Endodermal cell (in vitro differentiated cells): ENCODE measurements at regions not wholly inside any gene's neighbourhood (a gene's known extent, or its start where the extent isn't known, plus 50 kb on each side); places are given as distances from the start of the nearest gene placed in this dataset.

ENCODE experiments used
- DNase-seq: peaks from one replicate; pipeline ENCODE4 v3.0.0-alpha.2; 2017
- H3K27ac ChIP-seq: 2 replicates; pipeline ENCODE4 v1.5.1; 2013; ENCODE audit warnings: mild to moderate bottlenecking, low read depth, low read length, moderate library complexity
- H3K27me3 ChIP-seq: 2 replicates; pipeline ENCODE4 v1.6.1; 2013; ENCODE audit warnings: mild to moderate bottlenecking, low read length, moderate library complexity; ENCODE audit not compliant: insufficient read depth, control insufficient read depth, poor library complexity, severe bottlenecking
- H3K36me3 ChIP-seq: 2 replicates; pipeline ENCODE4 v1.7.0; 2013; ENCODE audit warnings: mild to moderate bottlenecking, low read length, moderate library complexity; ENCODE audit not compliant: control insufficient read depth, insufficient read depth
- H3K4me1 ChIP-seq: one replicate; pipeline ENCODE4 v1.7.0; 2013; ENCODE audit warnings: low read length; ENCODE audit not compliant: control insufficient read depth, insufficient read depth
- H3K4me3 ChIP-seq: 2 replicates; pipeline ENCODE4 v1.5.1; 2013; ENCODE audit warnings: mild to moderate bottlenecking, low read length, moderate library complexity
- H3K9ac ChIP-seq: 2 replicates; pipeline ENCODE4 v1.6.1; 2013; ENCODE audit warnings: mild to moderate bottlenecking, low read length, moderate library complexity; ENCODE audit not compliant: poor library complexity, severe bottlenecking; ENCODE audit errors: extremely low read depth
- H3K9me3 ChIP-seq: 2 replicates; pipeline ENCODE4 v1.6.1; 2013; ENCODE audit warnings: mild to moderate bottlenecking, low read length, moderate library complexity; ENCODE audit not compliant: control insufficient read depth
- H3K27ac Mint-ChIP-seq: 2 replicates; pipeline ENCODE4 v1.8.0; 2020; ENCODE audit warnings: mixed read lengths
- H3K27me3 Mint-ChIP-seq: 2 replicates; pipeline ENCODE4 v1.8.0; 2021; ENCODE audit warnings: mild to moderate bottlenecking, mixed read lengths; ENCODE audit not compliant: insufficient read depth
- H3K36me3 Mint-ChIP-seq: 2 replicates; pipeline ENCODE4 v1.8.0; 2020; ENCODE audit warnings: low read depth, mixed read lengths
- H3K4me1 Mint-ChIP-seq: 2 replicates; pipeline ENCODE4 v1.8.0; 2020; ENCODE audit warnings: mixed read lengths
- H3K4me3 Mint-ChIP-seq: 2 replicates; pipeline ENCODE4 v1.8.0; 2020; ENCODE audit warnings: mild to moderate bottlenecking, moderate library complexity, mixed read lengths
- H3K9me3 Mint-ChIP-seq: 2 replicates; pipeline ENCODE4 v1.8.0; 2020; ENCODE audit warnings: mild to moderate bottlenecking, mixed read lengths
- CTCF ChIP-seq: fragments of 200-600 bp; sonication (generic); conservative IDR thresholded peaks from 2 replicates; pipeline ENCODE4 v1.5.0; 2021; ENCODE audit warnings: antibody characterized with exemption, mild to moderate bottlenecking
- WGBS, 2 experiments: methylation state at CpG; one replicate each; pipeline versions ENCODE4 v1.1.5 to v1.1.7; 2013; ENCODE audit warnings: missing lambda C conversion rate in 2 of 2, mixed read lengths in 1 of 2; ENCODE audit not compliant: insufficient coverage in 1 of 2, insufficient read length in 1 of 2; 5-methylcytosine and 5-hydroxymethylcytosine counted together

- Histone ChIP-seq H3K36me3 (no peaks in the 10 kb centered on the region), H3K27ac (no peak overlapping the region), H3K4me3 (no peak overlapping the region), H3K9me3 (no peaks in the 10 kb centered on the region), H3K9ac (no peak overlapping the region), H3K27me3 (no peaks in the 10 kb centered on the region), H3K4me1 (no peaks in the 10 kb centered on the region)
- WGBS, 2 experiments, result 88 to 92% methylated on average over 1 of the region's 1 CpG
- Mint-ChIP-seq H3K27me3 (no peaks in the 10 kb centered on the region), H3K36me3 (no peaks in the 10 kb centered on the region), H3K9me3 (no peaks in the 10 kb centered on the region), H3K4me3 (no peak overlapping the region), H3K4me1 (no peaks in the 10 kb centered on the region), H3K27ac (no peak overlapping the region)
- peak; percentile 75 for TF ChIP-seq CTCF
- DNase-seq, result peak; percentile 70
Measured at GRCh38 chr6:62707156-62707555, 421.1 kb upstream of the KHDRBS2 start.

- TF ChIP-seq CTCF, result no peak
- H3K4me3 Mint-ChIP-seq, result no peak overlapping the region
- no peak overlapping the region for H3K9ac ChIP-seq
- no peaks in the 10 kb centered on the region for H3K27me3 ChIP-seq
- H3K36me3 Mint-ChIP-seq, result peaks cover 4% of the 10 kb centered on the region
- WGBS, 2 experiments, result 73 to 95% methylated on average over 1 to 4 of the region's 4 CpGs
- no peaks in the 10 kb centered on the region for H3K27me3 Mint-ChIP-seq
- peaks cover 25% of the 10 kb centered on the region for H3K9me3 ChIP-seq
- no peaks in the 10 kb centered on the region for H3K4me1 ChIP-seq
- peaks cover 22% of the 10 kb centered on the region for H3K9me3 Mint-ChIP-seq
- no peak overlapping the region for H3K27ac ChIP-seq
- no peak overlapping the region for H3K27ac Mint-ChIP-seq
- DNase-seq, result no peak
- no peaks in the 10 kb centered on the region for H3K36me3 ChIP-seq
- no peaks in the 10 kb centered on the region for H3K4me1 Mint-ChIP-seq
- H3K4me3 ChIP-seq, result no peak overlapping the region
Measured at GRCh38 chr6:62683063-62683462, 397.0 kb upstream of the KHDRBS2 start.

- Histone ChIP-seq H3K9ac (no peak overlapping the region), H3K36me3 (no peaks in the 10 kb centered on the region), H3K9me3 (peaks cover 41% of the 10 kb centered on the region), H3K27me3 (no peaks in the 10 kb centered on the region), H3K4me3 (no peak overlapping the region), H3K27ac (no peak overlapping the region), H3K4me1 (no peaks in the 10 kb centered on the region)
- 70% methylated on average over 1 of the region's 1 CpG; no CpG with 5 or more reads in 1 of the 2 experiments for WGBS, 2 experiments
- no peak for TF ChIP-seq CTCF
- DNase-seq, result no peak
- H3K4me3 Mint-ChIP-seq, result no peak overlapping the region
- H3K36me3 Mint-ChIP-seq, result peaks cover 7% of the 10 kb centered on the region
- no peaks in the 10 kb centered on the region for H3K27me3 Mint-ChIP-seq
- peaks cover 37% of the 10 kb centered on the region for H3K9me3 Mint-ChIP-seq
- no peaks in the 10 kb centered on the region for H3K4me1 Mint-ChIP-seq
- H3K27ac Mint-ChIP-seq, result no peak overlapping the region
Measured at GRCh38 chr6:62681108-62681507, 395.1 kb upstream of the KHDRBS2 start.
